OCI-LY1 (cell line): ENCODE measurements at regions not wholly inside any gene's neighbourhood (a gene's known extent, or its start where the extent isn't known, plus 50 kb on each side); places are given as distances from the start of the nearest gene placed in this dataset.

Experiments used
- EZH2 ChIP-seq: fragments of 200-600 bp; sonication (generic), shearing (Covaris generic); IDR thresholded peaks from 2 replicates; pipeline ENCODE4 v1.8.0; 2017; ENCODE audit warnings: borderline replicate concordance, mixed run types, mild to moderate bottlenecking, antibody characterized with exemption, low read length, moderate library complexity, mixed read lengths
- TF ChIP-seq, protein P1 (sequence below): fragments of 200-600 bp; sonication (generic), shearing (Covaris generic); IDR thresholded peaks from 2 replicates; pipeline ENCODE4 v1.5.1; 2017; ENCODE audit warnings: mild to moderate bottlenecking, antibody characterized with exemption, low read length, moderate library complexity, mixed read lengths

DNA sequence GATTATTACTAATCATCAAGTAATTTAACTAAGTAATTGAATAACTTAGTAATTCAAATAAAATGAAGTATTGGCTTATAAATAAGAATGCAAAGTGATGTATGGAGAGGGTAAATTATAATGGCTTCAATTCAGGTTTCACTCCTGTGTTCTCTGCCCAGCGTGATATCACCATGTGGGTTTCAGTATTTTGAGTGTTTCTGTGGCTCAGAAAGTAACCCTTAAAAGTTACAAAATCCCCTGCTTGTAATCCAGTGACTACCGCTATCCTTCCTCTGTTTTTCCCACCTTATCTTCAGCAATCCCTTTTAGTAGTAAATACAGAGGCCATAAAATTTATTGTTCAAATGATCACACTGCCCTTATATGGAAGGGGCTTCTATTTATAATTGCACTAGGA lies 316.4 kb upstream of the CFAP20DC start:
- TF ChIP-seq, protein P1, sequence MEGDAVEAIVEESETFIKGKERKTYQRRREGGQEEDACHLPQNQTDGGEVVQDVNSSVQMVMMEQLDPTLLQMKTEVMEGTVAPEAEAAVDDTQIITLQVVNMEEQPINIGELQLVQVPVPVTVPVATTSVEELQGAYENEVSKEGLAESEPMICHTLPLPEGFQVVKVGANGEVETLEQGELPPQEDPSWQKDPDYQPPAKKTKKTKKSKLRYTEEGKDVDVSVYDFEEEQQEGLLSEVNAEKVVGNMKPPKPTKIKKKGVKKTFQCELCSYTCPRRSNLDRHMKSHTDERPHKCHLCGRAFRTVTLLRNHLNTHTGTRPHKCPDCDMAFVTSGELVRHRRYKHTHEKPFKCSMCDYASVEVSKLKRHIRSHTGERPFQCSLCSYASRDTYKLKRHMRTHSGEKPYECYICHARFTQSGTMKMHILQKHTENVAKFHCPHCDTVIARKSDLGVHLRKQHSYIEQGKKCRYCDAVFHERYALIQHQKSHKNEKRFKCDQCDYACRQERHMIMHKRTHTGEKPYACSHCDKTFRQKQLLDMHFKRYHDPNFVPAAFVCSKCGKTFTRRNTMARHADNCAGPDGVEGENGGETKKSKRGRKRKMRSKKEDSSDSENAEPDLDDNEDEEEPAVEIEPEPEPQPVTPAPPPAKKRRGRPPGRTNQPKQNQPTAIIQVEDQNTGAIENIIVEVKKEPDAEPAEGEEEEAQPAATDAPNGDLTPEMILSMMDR: no peak
- TF ChIP-seq EZH2: no peak
